ENCODE measurements at regions not wholly inside any gene's neighbourhood (a gene's known extent, or its start where the extent isn't known, plus 50 kb on each side); places are given as distances from the start of the nearest gene placed in this dataset.
"Not testable (repeated sequence)": the region's sequence is repeated elsewhere in the genome, so short reads cannot be mapped to it uniquely, and the experiment has no call there.

GRCh38 chr20:52305858-52306257 lies 114.3 kb upstream of the ZFP64 start:
- TF ChIP-seq CTCF (conservative IDR thresholded peaks at IDR 0.05): no peak
- no peaks in the 10 kb centered on the region for H3K9me3 Mint-ChIP-seq
- no peak overlapping the region for H3K27ac Mint-ChIP-seq (ENCODE audit: unreplicated experiment)
- DNase-seq (ENCODE audit: low read depth, low spot score): no peak
- H3K4me1 Mint-ChIP-seq: no peaks in the 10 kb centered on the region
- no peak overlapping the region for H3K4me3 Mint-ChIP-seq
- no peaks in the 10 kb centered on the region for H3K36me3 Mint-ChIP-seq (ENCODE audit: low read depth)
- H3K27me3 Mint-ChIP-seq (ENCODE audit: low read depth): no peaks in the 10 kb centered on the region

- H3K27me3 Mint-ChIP-seq (ENCODE audit: low read depth): no peaks in the 10 kb centered on the region
- H3K4me3 Mint-ChIP-seq: no peak overlapping the region
- DNase-seq (ENCODE audit: low read depth, low spot score): no peak
- H3K9me3 Mint-ChIP-seq: no peaks in the 10 kb centered on the region
- no peaks in the 10 kb centered on the region for H3K4me1 Mint-ChIP-seq
- TF ChIP-seq CTCF (conservative IDR thresholded peaks at IDR 0.05): no peak
- H3K27ac Mint-ChIP-seq (ENCODE audit: unreplicated experiment): no peak overlapping the region
- H3K36me3 Mint-ChIP-seq (ENCODE audit: low read depth): no peaks in the 10 kb centered on the region
Measured at GRCh38 chr20:52305024-52305645, 113.6 kb upstream of the ZFP64 start.

- no peak for DNase-seq (ENCODE audit: low read depth, low spot score)
- Mint-ChIP-seq H3K27ac (ENCODE audit: unreplicated experiment) (no peak overlapping the region), H3K4me1 (no peaks in the 10 kb centered on the region), H3K27me3 (ENCODE audit: low read depth) (no peaks in the 10 kb centered on the region), H3K4me3 (no peak overlapping the region), H3K9me3 (no peaks in the 10 kb centered on the region), H3K36me3 (ENCODE audit: low read depth) (no peaks in the 10 kb centered on the region)
- no peak for TF ChIP-seq CTCF (conservative IDR thresholded peaks at IDR 0.05)
Measured at GRCh38 chr20:52303281-52303950, 111.8 kb upstream of the ZFP64 start.

GRCh38 chr20:52302736-52303135 lies 111.2 kb upstream of the ZFP64 start:
- no peaks in the 10 kb centered on the region for H3K36me3 Mint-ChIP-seq (ENCODE audit: low read depth)
- no peak for TF ChIP-seq CTCF (conservative IDR thresholded peaks at IDR 0.05)
- H3K27ac Mint-ChIP-seq (ENCODE audit: unreplicated experiment): no peak overlapping the region
- no peaks in the 10 kb centered on the region for H3K27me3 Mint-ChIP-seq (ENCODE audit: low read depth)
- H3K4me3 Mint-ChIP-seq: no peak overlapping the region
- no peaks in the 10 kb centered on the region for H3K9me3 Mint-ChIP-seq
- no peak for DNase-seq (ENCODE audit: low read depth, low spot score)
- H3K4me1 Mint-ChIP-seq: no peaks in the 10 kb centered on the region

GRCh38 chr20:52302051-52302450 lies 110.5 kb upstream of the ZFP64 start:
- H3K36me3 Mint-ChIP-seq (ENCODE audit: low read depth); H3K9me3 Mint-ChIP-seq; H3K4me3 Mint-ChIP-seq; H3K27ac Mint-ChIP-seq (ENCODE audit: unreplicated experiment); H3K27me3 Mint-ChIP-seq (ENCODE audit: low read depth); H3K4me1 Mint-ChIP-seq; DNase-seq (ENCODE audit: low read depth, low spot score): not testable (repeated sequence)

GRCh38 chr20:52295556-52295955 lies 104.0 kb upstream of the ZFP64 start:
- Mint-ChIP-seq H3K9me3 (no peaks in the 10 kb centered on the region), H3K27ac (ENCODE audit: unreplicated experiment) (no peak overlapping the region), H3K4me1 (peaks cover 9% of the 10 kb centered on the region), H3K36me3 (ENCODE audit: low read depth) (no peaks in the 10 kb centered on the region), H3K27me3 (ENCODE audit: low read depth) (no peaks in the 10 kb centered on the region), H3K4me3 (no peak overlapping the region)
- no peak for DNase-seq (ENCODE audit: low read depth, low spot score)
- no peak for TF ChIP-seq CTCF (conservative IDR thresholded peaks at IDR 0.05)

Data from neural crest cell (in vitro differentiated cells).